WTC11 (cell line): ENCODE measurements at regions not wholly inside any gene's neighbourhood (a gene's known extent, or its start where the extent isn't known, plus 50 kb on each side); places are given as distances from the start of the nearest gene placed in this dataset.
"Not testable (repeated sequence)": the region's sequence is repeated elsewhere in the genome, so short reads cannot be mapped to it uniquely, and the experiment has no call there.

Experiments used
- ATAC-seq: fragments of 200-7000 bp; cut with Tn5 transposase; 2 replicates; pipeline ENCODE4 v1.10.0; 2021; ENCODE audit warnings: mild to moderate bottlenecking, moderate library complexity
- CTCF ChIA-PET: fragments of 300-600 bp; sonication (Branson Sonifier 250); formaldehyde crosslinking; loops from one replicate; lab custom pipeline; 2021; ENCODE audit warnings: antibody characterized with exemption; lab: Charles Lee
- POLR2A ChIA-PET: fragments of 350-600 bp; sonication (Branson Sonifier 250); formaldehyde crosslinking; loops from one replicate; lab custom pipeline; 2021; ENCODE audit warnings: antibody characterized with exemption; lab: Charles Lee
- DNase-seq: peaks from one replicate; pipeline ENCODE4 v3.0.0; 2021; ENCODE audit warnings: low spot score
- H3K27ac Mint-ChIP-seq: 2 replicates; pipeline ENCODE4 v1.8.0; 2021; ENCODE audit warnings: mixed read lengths
- H3K27me3 Mint-ChIP-seq: 2 replicates; pipeline ENCODE4 v1.8.0; 2021; ENCODE audit warnings: low read depth, mild to moderate bottlenecking, moderate library complexity, mixed read lengths
- H3K36me3 Mint-ChIP-seq: 2 replicates; pipeline ENCODE4 v1.8.0; 2021; ENCODE audit warnings: mixed read lengths
- H3K4me1 Mint-ChIP-seq: 2 replicates; pipeline ENCODE4 v1.8.0; 2022; ENCODE audit warnings: mixed read lengths
- H3K4me3 Mint-ChIP-seq: 2 replicates; pipeline ENCODE4 v1.8.0; 2021; ENCODE audit warnings: mild to moderate bottlenecking, moderate library complexity, mixed read lengths
- H3K9me3 Mint-ChIP-seq: 2 replicates; pipeline ENCODE4 v1.8.0; 2021; ENCODE audit warnings: mixed read lengths
- CDX4 ChIP-seq: fragments of 250-450 bp; sonication (Bioruptor Pico); IDR thresholded peaks from 2 replicates; pipeline ENCODE4 v1.9.0; 2021; ENCODE audit warnings: moderate library complexity, mild to moderate bottlenecking, inconsistent platforms, borderline replicate concordance
- CREM ChIP-seq: sonication (generic); formaldehyde crosslinking; IDR thresholded peaks from 2 replicates; pipeline ENCODE4 v1.8.1; 2022; ENCODE audit warnings: mild to moderate bottlenecking, missing genetic modification reagents, moderate library complexity
- ETV6 ChIP-seq: sonication (generic); formaldehyde crosslinking; IDR thresholded peaks from 2 replicates; pipeline ENCODE4 v1.8.1; 2022; ENCODE audit warnings: mild to moderate bottlenecking, missing genetic modification reagents
- GABPB1 ChIP-seq: sonication (generic); formaldehyde crosslinking; IDR thresholded peaks from 2 replicates; pipeline ENCODE4 v1.8.1; 2023; ENCODE audit warnings: mild to moderate bottlenecking, missing genetic modification reagents
- IRF2 ChIP-seq: sonication (generic); formaldehyde crosslinking; IDR thresholded peaks from 2 replicates; pipeline ENCODE4 v1.8.0; 2022; ENCODE audit warnings: low read depth, missing genetic modification reagents, borderline replicate concordance
- NFATC4 ChIP-seq: fragments of 250-450 bp; sonication (Bioruptor Pico); IDR thresholded peaks from 2 replicates; pipeline ENCODE4 v1.9.0; 2021; ENCODE audit warnings: mild to moderate bottlenecking
- PRRX2 ChIP-seq: fragments of 250-450 bp; sonication (Bioruptor Pico); IDR thresholded peaks from 2 replicates; pipeline ENCODE4 v1.8.0; 2021; ENCODE audit warnings: mild to moderate bottlenecking
- SOX15 ChIP-seq: fragments of 250-450 bp; sonication (Bioruptor Pico); IDR thresholded peaks from 2 replicates; pipeline ENCODE4 v1.9.0; 2021; ENCODE audit warnings: mild to moderate bottlenecking
- STAT6 ChIP-seq: sonication (generic); formaldehyde crosslinking; conservative IDR thresholded peaks from 2 replicates; pipeline ENCODE4 v1.8.1; 2023; ENCODE audit warnings: mild to moderate bottlenecking, low read depth, missing genetic modification reagents, moderate library complexity
- TP53 ChIP-seq: sonication (generic); formaldehyde crosslinking; IDR thresholded peaks from 2 replicates; pipeline ENCODE4 v1.8.1; 2023; ENCODE audit warnings: mild to moderate bottlenecking, missing genetic modification reagents
- ZMAT4 ChIP-seq: fragments of 250-450 bp; sonication (Bioruptor Pico); IDR thresholded peaks from 2 replicates; pipeline ENCODE4 v1.9.0; 2021; ENCODE audit warnings: mild to moderate bottlenecking
- ZNF317 ChIP-seq: sonication (generic); formaldehyde crosslinking; IDR thresholded peaks from 2 replicates; pipeline ENCODE4 v1.8.1; 2023; ENCODE audit warnings: low read depth, mild to moderate bottlenecking, moderate library complexity, missing genetic modification reagents, borderline replicate concordance
- ZNF532 ChIP-seq: fragments of 250-450 bp; sonication (Bioruptor Pico); IDR thresholded peaks from 2 replicates; pipeline ENCODE4 v1.9.0; 2021; ENCODE audit warnings: mild to moderate bottlenecking, borderline replicate concordance
- ZNF671 ChIP-seq: fragments of 250-450 bp; sonication (Bioruptor Pico); IDR thresholded peaks from 2 replicates; pipeline ENCODE4 v1.8.0; 2021; ENCODE audit warnings: mild to moderate bottlenecking
- TF ChIP-seq, protein P1 (sequence below): sonication (generic); formaldehyde crosslinking; IDR thresholded peaks from 2 replicates; pipeline ENCODE4 v1.8.1; 2023; ENCODE audit warnings: mild to moderate bottlenecking, moderate library complexity, missing genetic modification reagents
- TF ChIP-seq, protein P2 (sequence below): sonication (generic); formaldehyde crosslinking; IDR thresholded peaks from 2 replicates; pipeline ENCODE4 v1.8.1; 2023; ENCODE audit warnings: mild to moderate bottlenecking, missing genetic modification reagents, moderate library complexity

DNA sequence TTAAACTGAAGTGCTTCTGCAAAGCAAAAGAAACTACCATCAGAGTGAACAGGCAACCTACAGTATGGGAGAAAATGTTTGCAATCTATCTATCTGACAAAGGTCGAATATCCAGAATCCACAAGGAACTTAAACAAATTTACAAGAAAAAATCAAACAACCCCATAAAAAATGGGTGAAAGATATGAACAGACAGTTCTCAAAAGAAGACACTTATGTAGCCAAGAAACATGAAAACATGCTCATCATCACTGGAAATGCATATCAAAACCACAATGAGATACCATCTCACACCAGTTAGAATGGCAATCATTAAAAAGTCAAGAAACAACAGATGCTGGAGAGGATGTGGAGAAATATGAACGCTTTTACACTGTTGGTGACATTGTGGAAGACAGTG is 165.4 kb downstream of the CRPPA start:
- H3K9me3 Mint-ChIP-seq, result peaks cover 20% of the 10 kb centered on the region
- DNase-seq, H3K4me1 Mint-ChIP-seq, ATAC-seq, H3K27me3 Mint-ChIP-seq, H3K4me3 Mint-ChIP-seq, H3K36me3 Mint-ChIP-seq, H3K27ac Mint-ChIP-seq, CTCF ChIA-PET, POLR2A ChIA-PET: not testable (repeated sequence)

- peaks cover 17% of the 10 kb centered on the region for H3K9me3 Mint-ChIP-seq
- H3K4me3 Mint-ChIP-seq, H3K27me3 Mint-ChIP-seq, DNase-seq, CTCF ChIA-PET, H3K4me1 Mint-ChIP-seq, POLR2A ChIA-PET, ATAC-seq, H3K27ac Mint-ChIP-seq, H3K36me3 Mint-ChIP-seq: not testable (repeated sequence)
Observed at GRCh38 chr7:16250655-16251054, 170.7 kb downstream of the CRPPA start.

GRCh38 chr7:16249204-16249603 is 172.1 kb downstream of the CRPPA start:
- H3K36me3 Mint-ChIP-seq, POLR2A ChIA-PET, H3K4me3 Mint-ChIP-seq, DNase-seq, H3K27me3 Mint-ChIP-seq, ATAC-seq, CTCF ChIA-PET, H3K9me3 Mint-ChIP-seq, H3K4me1 Mint-ChIP-seq, H3K27ac Mint-ChIP-seq: not testable (repeated sequence)

DNA sequence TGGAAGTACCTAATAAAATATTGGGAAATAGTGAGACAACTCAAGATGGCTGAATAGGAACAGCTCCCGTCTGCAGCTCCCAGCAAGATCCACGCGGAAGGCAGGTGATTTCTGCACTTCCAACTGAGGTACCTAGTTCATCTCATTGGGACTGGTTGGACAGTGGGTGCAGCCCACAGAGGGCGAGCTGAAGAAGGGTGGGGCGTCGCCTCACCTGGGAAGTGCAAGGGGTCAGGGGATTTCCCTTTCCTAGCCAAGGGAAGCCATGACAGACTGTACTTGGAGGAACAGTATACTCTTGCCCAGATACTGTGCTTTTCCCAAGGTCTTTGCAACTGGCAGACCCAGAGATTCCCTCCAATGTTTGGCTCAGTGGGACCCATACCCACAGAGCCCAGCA is 172.8 kb downstream of the CRPPA start:
- H3K27me3 Mint-ChIP-seq, ATAC-seq, H3K9me3 Mint-ChIP-seq, POLR2A ChIA-PET, CTCF ChIA-PET, H3K4me3 Mint-ChIP-seq, H3K27ac Mint-ChIP-seq, DNase-seq, H3K36me3 Mint-ChIP-seq, H3K4me1 Mint-ChIP-seq: not testable (repeated sequence)

GRCh38 chr7:16244469-16244868 is 176.9 kb downstream of the CRPPA start:
- ATAC-seq (no peak), DNase-seq (no peak)
- Mint-ChIP-seq H3K27me3 (no peaks in the 10 kb centered on the region), H3K27ac (no peak overlapping the region), H3K36me3 (no peaks in the 10 kb centered on the region), H3K4me3 (no peak overlapping the region), H3K4me1 (peaks cover 5% of the 10 kb centered on the region), H3K9me3 (peaks cover 6% of the 10 kb centered on the region)
- CTCF ChIA-PET, result no interaction called here
- POLR2A ChIA-PET, result no interaction called here
- TF ChIP-seq PRRX2 (CRISPR knock-in tag) (no peak), ZMAT4 (no peak), STAT6 (CRISPR knock-in tag) (no peak), ZNF532 (CRISPR knock-in tag) (no peak), TP53 (no peak), GABPB1 (CRISPR knock-in tag) (no peak), SOX15 (CRISPR knock-in tag) (no peak), NFATC4 (CRISPR knock-in tag) (no peak), CREM (CRISPR knock-in tag) (no peak), ZNF317 (CRISPR knock-in tag) (no peak), CDX4 (CRISPR knock-in tag) (no peak), IRF2 (no peak), ETV6 (no peak), ZNF671 (no peak)
- TF ChIP-seq, protein P1, sequence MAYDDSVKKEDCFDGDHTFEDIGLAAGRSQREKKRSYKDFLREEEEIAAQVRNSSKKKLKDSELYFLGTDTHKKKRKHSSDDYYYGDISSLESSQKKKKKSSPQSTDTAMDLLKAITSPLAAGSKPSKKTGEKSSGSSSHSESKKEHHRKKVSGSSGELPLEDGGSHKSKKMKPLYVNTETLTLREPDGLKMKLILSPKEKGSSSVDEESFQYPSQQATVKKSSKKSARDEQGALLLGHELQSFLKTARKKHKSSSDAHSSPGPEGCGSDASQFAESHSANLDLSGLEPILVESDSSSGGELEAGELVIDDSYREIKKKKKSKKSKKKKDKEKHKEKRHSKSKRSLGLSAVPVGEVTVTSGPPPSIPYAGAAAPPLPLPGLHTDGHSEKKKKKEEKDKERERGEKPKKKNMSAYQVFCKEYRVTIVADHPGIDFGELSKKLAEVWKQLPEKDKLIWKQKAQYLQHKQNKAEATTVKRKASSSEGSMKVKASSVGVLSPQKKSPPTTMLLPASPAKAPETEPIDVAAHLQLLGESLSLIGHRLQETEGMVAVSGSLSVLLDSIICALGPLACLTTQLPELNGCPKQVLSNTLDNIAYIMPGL (CRISPR knock-in tag), result no peak
- TF ChIP-seq, protein P2, sequence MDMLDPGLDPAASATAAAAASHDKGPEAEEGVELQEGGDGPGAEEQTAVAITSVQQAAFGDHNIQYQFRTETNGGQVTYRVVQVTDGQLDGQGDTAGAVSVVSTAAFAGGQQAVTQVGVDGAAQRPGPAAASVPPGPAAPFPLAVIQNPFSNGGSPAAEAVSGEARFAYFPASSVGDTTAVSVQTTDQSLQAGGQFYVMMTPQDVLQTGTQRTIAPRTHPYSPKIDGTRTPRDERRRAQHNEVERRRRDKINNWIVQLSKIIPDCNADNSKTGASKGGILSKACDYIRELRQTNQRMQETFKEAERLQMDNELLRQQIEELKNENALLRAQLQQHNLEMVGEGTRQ (CRISPR knock-in tag), result no peak
